Fibroblast of the aortic adventitia (primary cell): ENCODE measurements at regions not wholly inside any gene's neighbourhood (a gene's known extent, or its start where the extent isn't known, plus 50 kb on each side); places are given as distances from the start of the nearest gene placed in this dataset.

Experiments
- DNase-seq: peaks from one replicate; pipeline ENCODE4 v3.0.0-alpha.2; 2010; ENCODE audit warnings: low read depth
- H3K4me3 ChIP-seq: 2 replicates; pipeline ENCODE4 v1.5.1; 2011; ENCODE audit warnings: low read depth, mild to moderate bottlenecking, control low read depth, low read length, moderate library complexity
- TF ChIP-seq, protein P1 (sequence below): IDR thresholded peaks from 2 replicates; pipeline ENCODE4 v1.5.1; 2011; ENCODE audit warnings: mild to moderate bottlenecking, low read length, control low read depth, inconsistent platforms; ENCODE audit not compliant: insufficient read depth

DNA sequence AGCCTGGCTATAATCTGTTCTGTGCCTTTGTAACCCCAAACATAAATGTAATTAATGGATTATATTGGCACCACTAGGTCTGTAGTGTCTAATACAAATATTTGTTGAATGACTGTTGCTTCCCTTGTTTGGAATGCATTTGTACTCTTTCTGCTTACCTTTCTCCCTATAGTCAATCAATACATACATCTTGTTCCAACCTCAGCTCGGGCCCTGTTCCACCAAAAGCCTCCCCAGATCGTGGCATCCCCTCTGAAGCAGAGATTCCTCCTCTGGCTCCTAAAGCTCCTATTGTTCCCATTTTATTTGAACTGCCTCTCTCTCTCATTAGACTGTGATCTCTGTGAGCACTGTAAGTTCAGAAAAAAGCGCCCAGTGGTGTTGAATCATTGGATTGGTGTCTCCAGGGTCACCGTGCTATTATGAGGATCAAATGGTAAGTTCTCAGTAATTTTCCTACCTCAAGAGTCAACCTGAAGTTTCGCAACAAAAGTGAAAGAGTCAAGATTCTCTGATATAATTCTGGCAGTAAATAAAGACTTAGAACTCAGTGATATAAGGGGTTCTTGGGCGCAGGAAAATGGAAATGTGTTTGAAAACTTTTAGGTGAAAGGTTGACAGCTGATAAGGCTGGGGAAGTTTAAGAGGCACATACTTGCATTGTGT, 151.5 kb downstream of the KLF5 start:
- TF ChIP-seq, protein P1, sequence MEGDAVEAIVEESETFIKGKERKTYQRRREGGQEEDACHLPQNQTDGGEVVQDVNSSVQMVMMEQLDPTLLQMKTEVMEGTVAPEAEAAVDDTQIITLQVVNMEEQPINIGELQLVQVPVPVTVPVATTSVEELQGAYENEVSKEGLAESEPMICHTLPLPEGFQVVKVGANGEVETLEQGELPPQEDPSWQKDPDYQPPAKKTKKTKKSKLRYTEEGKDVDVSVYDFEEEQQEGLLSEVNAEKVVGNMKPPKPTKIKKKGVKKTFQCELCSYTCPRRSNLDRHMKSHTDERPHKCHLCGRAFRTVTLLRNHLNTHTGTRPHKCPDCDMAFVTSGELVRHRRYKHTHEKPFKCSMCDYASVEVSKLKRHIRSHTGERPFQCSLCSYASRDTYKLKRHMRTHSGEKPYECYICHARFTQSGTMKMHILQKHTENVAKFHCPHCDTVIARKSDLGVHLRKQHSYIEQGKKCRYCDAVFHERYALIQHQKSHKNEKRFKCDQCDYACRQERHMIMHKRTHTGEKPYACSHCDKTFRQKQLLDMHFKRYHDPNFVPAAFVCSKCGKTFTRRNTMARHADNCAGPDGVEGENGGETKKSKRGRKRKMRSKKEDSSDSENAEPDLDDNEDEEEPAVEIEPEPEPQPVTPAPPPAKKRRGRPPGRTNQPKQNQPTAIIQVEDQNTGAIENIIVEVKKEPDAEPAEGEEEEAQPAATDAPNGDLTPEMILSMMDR = no peak
- DNase-seq = no peak
- no peak overlapping the region for H3K4me3 ChIP-seq

DNA sequence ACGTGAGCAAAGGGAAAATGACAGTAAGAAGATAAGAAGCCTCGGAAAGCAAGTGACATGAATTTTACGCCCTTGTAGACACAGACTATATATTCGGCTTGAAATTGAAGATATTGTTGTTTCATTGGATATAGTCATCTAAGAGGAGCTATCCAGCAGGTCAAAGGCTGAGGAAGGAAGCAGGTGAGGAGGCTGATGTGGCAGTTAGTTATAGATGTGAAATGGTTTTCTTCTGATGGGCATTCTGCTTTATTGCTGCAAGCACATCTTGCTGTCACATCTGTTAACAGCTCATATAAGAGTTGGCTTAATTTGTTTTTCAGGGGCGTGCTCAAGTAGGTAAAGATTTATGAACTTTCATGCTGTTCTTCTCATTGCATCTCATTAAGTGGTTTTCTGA, 146.1 kb downstream of the KLF5 start:
- TF ChIP-seq, protein P1 = no peak
- DNase-seq = no peak
- no peak overlapping the region for H3K4me3 ChIP-seq

DNA sequence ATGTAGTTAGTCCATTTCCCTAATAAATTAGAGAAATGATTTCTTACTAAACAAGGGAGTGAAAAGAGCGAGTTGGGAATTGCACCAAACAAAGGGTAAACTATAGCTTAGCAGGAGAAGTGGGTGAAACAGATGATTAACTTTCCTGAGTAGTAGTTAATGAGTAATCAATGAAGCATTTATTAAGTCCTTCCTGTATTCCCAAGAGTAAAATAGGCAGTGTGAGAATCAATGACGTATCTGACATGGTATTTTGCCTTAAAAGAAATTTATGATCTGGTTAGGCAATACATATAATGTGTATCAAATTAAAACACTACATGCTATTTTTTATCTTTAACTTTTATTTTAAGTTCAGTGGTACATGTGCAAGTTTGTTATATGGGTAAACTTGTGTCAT, 142.8 kb downstream of the KLF5 start:
- TF ChIP-seq, protein P1 = no peak
- no peak overlapping the region for H3K4me3 ChIP-seq
- DNase-seq = no peak

DNA sequence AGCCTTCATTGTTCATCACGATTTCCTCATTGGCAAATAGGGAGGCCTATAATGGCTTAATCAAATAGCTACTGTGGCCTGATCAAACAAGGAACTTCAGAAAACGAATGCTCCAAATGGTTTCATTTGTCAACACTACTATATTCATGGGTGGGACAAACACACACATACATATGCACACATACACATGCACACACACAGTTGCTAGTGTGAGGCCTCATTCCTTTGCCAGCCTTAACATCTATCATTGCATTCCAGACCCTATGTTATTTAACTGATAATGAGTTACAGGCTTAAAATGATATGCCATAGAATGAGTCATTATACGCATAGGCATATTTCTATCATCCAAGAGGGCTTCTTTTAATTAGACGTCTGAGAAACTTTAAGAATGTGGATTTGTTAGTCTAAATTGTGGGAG, 140.2 kb downstream of the KLF5 start:
- no peak for DNase-seq
- H3K4me3 ChIP-seq = no peak overlapping the region
- TF ChIP-seq, protein P1 = no peak

DNA sequence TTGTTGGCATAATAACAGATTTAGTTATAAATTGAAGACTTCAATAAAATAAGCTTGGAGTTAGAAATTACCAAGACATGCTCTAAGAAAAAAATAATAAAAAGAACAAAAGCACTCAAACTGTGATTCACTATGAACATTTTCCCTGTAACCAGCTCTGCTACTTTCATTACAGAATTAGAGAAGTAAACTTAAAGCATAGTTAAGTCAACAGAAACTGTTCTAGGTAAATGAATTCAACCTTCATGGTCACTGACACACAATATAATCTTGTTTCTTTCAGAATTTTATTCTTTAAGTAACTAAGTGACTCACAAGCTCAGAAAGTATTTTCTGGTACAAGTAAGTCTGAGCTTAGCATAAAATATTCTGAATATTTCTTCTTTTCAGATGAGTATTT, 136.3 kb downstream of the KLF5 start:
- no peak overlapping the region for H3K4me3 ChIP-seq
- TF ChIP-seq, protein P1 = no peak
- no peak for DNase-seq

DNA sequence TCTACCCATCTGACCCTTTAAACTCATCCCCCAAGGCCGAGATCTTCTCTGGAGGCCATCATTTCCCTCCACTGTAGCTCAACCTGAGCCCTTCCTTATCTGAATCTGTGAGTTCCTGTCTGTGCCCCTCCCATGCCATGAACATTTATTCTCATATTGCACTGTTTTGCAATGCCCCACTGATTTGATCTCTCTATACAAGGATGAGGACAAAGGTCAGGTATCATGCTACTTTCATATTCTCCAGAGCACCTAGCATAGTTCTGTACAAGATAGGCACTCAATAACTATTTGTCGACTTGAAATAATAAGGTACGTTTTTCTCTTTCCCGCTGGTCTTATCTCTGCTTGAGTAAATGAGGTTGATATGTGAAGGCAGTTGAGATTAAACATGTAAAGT, 135.5 kb downstream of the KLF5 start:
- no peak for DNase-seq
- H3K4me3 ChIP-seq = no peak overlapping the region
- TF ChIP-seq, protein P1 = no peak

DNA sequence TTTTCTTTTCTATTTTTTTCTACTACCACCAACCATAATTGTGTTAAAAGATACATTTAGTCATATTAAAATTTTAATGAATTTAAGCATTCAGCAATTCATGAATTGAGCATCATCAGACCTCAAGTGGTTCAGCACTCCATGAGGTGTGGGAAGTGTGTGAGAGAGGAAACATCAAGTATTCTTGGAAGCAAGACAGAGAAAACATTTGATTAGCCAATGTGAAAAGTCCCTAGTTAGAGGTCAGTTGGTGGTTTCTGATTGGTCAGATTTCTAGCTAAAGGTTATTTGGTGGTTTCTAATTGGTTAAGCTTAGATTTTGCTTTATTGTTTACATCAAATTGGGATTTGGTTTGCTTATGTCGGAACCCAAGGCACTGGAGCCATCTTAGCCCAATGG, 134.7 kb downstream of the KLF5 start:
- TF ChIP-seq, protein P1 = no peak
- DNase-seq = no peak
- H3K4me3 ChIP-seq = no peak overlapping the region
